HG03342 (cell line): ENCODE measurements at regions not wholly inside any gene's neighbourhood (a gene's known extent, or its start where the extent isn't known, plus 50 kb on each side); places are given as distances from the start of the nearest gene placed in this dataset.
"Not testable (repeated sequence)": the region's sequence is repeated elsewhere in the genome, so short reads cannot be mapped to it uniquely, and the experiment has no call there.

ENCODE experiments used
- ATAC-seq: cut with Tn5 transposase; IDR thresholded peaks from one replicate; pipeline ENCODE4 v1.9.1; 2021; ENCODE audit warnings: mild to moderate bottlenecking, moderate library complexity; ENCODE audit not compliant: unreplicated experiment

DNA sequence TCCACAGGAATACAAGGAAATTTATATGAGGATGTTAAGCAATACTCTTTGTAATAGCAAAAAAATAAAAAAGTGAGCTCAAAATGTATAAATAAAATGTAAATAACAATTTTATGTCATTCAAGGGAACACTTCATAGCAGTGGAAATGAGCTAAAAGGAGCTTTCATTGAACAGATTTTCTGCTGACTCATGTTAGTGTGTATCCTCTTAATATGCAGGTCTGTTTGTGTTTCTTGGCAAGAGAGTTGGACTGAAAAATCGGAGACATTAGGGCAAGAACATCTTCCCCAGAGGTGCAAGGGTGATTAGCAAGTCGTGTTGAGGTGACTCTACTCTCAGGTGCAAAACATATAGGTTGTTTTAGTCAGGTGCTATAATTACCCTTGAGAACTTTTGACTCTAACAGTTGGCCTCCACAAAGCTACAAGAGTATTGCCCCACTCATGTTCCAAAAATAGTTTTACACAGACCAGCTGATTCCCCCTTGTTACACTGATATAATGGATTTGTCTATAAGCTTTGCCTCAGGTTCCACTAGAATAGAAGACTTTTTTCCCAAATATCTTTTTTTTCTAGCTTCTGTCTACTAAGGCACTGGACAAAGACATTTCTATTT lies 702.9 kb downstream of the TENT5A start:
- no peak for ATAC-seq

DNA sequence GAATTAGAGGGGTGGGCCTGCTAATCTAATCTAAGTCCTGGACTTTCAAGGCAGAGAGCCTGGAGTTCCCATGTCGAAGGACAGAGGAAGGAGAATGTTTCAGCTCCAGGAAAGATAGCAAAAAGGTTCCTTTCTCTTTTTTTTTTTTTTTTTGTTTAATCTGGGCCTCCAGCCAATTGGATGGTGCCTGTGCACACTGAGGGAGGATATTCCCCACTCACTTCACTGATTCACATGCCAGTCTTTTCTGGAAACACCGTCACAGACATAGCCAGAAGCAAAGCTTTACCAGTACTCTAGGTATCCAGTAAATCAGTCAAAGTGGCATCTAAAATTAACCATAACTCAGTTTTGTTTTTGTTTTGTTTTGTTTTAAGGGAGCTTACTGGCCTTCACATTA lies 721.1 kb downstream of the TENT5A start:
- ATAC-seq, result no peak

DNA sequence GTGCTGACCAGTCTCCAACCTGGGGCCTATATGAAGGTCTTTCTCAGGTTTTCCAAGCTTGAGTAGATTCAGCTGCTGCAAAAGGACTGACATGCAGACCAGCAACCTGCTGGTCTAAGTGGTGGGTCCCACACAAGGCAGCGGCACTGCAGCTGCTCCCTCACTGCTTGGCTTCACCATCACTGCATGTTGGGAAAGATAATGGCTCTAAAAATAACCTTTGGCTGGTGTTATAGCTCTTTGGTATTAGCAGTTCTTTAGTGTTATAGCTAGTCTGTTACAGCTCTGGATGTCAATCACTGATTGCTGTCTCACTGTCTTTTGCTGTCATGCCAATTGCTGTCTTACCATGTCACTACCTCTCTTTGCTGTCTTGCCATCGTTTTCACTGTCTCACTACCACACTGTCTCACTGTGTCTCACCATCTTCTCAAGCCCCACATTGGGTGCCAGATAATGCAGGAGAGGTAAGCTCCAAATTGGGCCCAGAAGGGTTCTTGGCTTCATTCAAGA lies 726.4 kb downstream of the TENT5A start:
- ATAC-seq, result no peak

DNA sequence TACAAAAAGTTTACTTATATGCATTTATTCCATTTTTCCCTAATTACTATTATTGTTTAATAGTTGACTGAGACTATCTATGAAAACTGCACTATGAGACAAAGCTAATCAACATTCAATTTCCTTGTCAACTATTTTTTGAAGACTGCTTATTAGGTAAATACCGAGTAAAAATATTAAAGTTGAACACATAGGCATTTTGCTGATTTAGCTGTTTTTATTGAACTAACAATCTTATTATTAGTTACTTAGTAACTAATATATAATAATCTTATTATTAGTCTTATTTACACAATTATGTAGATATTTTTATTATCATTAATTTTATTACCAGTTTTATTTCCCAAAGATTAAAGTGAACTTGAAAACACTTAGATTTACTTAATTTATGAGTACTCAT lies 728.8 kb downstream of the TENT5A start:
- ATAC-seq, result no peak

DNA sequence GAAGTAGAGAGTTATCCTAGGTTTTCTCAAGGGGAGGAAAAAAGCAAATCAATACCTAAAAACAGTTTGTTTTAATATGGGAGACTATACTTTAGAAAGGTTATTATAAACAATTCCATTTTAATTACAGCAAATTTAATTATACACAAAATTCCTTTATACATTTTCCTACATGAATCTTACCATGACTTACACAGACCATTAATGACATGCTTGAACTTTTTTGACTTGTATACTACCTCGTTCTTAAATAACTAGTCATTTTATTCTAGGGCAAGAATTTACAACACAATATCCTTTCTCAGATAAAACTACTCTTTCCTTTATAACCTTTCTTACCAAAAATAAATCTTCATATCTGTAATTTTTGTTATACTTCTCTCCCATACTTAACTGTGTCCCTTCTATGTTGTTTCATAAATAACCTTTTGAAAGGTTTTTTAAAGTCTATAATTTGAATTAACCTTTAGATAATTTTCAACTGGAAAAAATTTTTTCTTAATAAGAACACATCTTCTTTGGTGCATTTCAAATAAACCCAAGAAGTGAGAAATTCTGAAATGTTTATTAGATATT lies 729.4 kb downstream of the TENT5A start:
- ATAC-seq, result no peak

DNA sequence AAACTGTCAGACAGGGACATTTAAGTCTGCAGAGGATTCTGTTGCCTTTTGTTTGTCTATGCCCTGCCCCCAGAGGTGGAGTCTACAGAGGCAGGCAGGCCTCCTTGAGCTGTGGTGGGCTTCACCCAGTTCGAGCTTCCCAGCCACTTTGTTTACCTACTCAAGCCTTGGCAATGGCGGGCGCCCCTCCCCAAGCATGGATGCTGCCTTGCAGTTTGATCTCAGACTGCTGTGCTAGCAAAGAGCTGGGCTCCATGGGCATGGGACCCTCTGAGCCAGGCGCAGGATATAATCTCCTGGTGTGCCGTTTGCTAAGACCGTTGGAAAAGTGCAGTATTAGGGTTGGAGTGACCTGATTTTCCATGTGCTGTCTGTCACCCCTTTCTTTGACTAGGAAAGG lies 734.9 kb downstream of the TENT5A start:
- ATAC-seq, result not testable (repeated sequence)

DNA sequence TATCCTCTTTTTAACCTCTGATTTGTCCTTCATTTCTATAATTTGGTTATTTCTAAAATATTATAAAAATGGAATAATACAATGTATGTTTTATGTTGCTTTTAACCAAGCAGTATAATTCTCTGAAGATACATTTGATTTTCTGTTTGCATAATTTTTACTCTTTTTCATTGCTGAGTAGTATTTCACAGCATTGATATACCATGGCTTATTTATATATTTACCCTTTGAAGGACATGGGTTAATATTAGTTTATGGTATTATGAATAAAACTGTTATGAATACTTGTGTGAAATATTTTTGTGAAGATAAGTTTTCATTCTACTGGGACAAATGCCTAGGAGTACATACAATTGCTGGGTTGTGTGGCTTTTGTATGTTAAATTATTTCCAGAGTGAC lies 748.6 kb downstream of the TENT5A start:
- no peak for ATAC-seq

DNA sequence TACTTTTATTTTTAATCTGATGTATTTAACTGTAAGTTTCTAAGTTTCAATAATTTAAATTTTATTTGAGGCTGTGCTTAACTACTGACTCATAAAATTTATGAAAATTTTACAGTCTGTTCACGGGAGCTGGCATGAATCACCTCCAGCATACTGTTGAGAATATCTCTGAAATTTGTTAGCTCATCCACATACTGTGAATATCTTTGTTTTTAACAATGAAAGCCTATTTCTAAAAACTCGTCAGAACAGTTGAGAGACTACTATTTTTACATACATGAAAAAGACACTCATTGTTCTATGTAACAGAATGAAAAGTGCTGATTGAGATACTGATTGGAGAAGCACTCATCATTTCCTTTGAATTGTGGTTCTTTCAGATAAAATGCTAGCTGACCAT lies 749.3 kb downstream of the TENT5A start:
- no peak for ATAC-seq

DNA sequence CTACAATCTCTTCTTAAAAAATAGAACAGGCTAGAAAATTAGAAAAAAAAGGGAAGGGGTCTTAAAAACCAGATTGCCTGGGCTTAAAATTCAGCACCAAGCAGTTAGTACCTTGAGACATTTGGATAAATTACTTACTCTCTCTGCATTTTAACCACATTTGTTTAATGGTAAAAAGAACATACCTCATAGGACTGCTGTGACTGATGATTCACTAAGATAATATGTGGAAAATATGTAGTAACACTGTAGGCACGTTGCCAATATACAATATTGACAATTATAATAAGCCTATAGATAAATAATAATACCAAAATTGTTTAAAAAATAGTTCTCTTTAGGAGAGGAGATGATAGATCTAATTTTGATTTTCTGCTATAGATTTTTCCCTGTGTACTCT lies 750.4 kb downstream of the TENT5A start:
- ATAC-seq, result no peak

DNA sequence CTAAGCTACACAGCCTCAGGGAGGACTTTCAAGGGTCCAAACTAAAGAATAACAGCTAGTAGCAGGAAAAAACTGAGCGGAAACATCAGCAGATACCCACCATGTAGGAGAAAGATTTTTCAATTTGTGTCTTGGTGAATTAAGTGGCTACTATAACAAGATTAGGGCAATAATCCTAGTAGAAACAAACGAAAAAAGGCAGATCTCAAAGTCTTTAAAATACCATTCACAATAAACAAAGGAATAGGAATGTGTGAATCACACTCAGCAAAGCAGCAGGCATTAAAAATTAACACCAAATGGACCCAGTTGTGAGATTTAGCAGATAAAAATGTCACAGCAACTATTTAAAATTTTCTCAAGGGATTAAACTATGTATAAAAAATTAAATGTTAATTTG lies 761.2 kb downstream of the TENT5A start:
- ATAC-seq, result no peak

DNA sequence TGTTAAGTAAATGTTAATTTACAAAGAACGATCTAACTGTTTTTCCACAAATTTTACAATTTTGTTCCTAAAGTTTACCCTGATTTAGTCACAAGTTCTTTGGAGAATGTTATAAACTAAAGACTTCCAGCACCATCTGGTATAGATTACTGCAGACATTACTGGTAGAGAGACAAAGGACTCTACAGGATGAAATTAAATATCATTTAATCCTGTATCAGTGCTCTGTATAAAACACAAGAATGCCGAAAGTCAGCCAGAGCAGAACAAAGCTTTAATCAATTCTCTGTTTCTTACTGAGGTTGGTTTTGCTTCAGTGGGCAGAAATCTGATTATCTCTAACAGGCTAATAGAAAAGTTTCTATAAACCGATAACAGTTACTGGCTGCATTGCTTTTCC lies 763.6 kb downstream of the TENT5A start:
- ATAC-seq, result no peak

DNA sequence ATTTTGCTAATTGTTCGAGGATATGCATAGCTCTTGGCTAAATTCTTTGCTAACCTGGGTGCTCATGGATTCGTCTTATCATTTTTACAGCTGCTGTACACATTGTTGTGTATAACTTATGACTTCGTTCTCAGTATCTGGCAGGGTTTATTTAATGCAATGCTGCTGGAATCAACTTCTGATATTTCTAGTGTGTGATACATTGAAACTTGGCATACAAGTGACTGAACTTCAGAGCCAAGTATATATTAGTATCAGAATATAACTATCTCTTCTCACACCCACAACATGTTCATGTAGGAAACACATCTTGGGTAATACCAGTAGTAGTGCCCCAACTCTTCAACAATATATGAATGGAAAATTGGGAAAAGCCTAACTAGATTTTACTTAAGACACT lies 764.2 kb downstream of the TENT5A start:
- ATAC-seq, result no peak

DNA sequence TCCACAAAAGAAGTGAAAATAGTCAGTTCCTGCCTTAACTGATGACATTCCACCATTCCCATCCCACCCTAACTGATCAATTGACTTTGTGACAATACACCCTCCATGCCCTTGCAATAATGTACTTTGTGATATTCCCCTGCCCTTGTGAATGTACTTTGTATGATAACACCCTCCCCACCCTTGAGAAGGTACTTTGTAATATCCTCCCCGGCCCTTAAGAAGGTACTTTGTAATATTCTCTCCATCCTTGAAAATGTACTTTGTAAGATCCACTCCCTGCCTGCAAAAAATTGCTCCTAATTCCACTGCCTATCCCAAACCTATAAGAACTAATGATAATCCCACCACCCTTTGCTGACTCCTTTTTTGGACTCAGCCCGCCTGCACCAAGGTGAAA lies 771.3 kb downstream of the TENT5A start:
- not testable (repeated sequence) for ATAC-seq

DNA sequence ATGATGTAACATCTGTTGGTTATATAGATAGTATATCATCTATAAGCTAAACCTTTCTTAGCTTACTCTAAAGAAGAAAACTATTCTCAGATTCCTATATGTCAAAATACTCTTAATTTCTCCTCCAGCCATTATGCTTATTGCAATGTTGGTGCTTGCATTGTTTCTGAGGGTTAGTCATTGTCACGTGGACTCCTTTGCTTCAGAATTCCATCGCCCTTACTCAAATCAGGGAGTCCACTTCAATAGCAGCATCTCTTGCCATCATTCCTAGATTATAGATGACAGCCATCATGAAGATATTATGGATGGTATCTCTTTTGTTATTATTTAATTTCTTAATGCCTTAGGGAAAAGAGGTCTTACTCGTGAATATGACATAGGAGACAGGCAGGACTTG lies 776.1 kb downstream of the TENT5A start:
- no peak for ATAC-seq

DNA sequence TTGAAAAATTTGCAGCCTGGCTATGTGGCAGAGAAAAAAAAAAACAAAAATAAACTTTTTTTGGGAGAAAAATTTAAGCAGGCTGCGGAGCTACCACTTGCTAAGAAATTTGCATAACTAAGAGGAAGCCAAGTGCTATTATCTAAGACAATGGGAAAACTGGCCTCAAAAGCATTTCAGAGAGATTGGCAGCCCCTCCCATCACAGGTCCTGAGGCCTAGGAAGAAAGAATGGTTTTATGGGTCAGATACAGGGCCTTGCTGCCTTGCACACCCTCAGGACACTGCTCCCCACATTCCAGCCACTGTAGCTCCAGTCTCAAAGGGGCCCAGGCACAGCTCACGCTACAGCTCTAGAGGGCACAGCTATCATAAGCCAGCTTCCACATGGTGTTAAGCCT lies 777.9 kb downstream of the TENT5A start:
- ATAC-seq, result no peak

DNA sequence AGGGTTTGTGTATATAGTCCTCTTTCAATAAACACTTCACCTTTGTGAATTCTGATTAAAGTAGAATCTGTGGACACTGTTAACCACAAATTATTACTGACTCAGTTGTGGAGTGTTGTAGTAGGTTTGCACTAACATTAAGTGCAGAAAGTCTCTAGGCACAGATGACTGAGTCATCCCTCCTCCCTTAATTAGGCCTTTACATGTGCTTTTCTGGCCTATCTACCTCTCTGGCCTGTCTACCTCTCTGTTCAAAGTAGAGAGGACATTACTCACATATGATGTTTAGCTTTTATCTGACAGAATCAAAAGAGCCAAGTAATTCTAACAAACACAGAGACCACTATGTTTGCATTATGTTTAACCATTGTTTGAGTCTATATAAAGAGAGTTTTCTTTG lies 783.0 kb downstream of the TENT5A start:
- no peak for ATAC-seq

DNA sequence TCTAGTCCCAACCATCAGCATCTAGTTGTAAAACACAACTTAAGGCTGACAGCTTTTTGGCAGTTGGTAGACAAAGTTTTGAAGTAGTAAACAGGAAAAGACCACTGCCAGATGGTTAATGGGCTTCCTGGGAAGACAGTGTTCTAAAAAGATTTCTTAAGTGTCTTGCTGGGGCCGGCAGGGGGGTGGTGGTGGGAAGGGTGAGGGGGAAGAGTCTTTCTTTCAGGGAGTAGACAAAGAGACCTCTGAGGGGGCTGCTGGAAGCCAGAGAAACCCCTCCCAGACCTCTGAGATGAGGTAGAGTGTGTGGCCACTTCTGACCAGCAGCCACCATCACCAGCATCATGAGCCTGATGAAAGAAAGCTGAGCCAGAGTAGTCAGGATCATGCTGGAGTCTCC lies 784.9 kb downstream of the TENT5A start:
- no peak for ATAC-seq

DNA sequence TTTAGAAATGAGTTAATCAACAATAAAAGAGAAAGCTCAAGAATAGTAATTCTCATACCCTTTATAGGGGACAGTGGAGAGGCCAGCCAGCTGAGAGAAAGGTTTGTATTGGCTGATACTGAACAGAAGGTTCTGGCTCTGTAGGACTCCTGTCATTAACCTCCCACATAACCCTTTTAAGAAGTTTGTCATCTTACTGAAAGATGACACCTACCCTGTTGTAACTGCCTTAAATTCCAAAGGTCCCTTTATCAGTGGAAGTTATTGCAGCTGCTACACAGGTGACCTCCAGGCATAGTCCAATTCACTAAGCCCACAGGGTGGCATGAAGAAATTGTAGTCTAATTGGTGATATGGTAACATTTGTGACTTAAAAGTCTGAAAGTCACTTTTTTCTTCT lies 790.1 kb downstream of the TENT5A start:
- no peak for ATAC-seq

DNA sequence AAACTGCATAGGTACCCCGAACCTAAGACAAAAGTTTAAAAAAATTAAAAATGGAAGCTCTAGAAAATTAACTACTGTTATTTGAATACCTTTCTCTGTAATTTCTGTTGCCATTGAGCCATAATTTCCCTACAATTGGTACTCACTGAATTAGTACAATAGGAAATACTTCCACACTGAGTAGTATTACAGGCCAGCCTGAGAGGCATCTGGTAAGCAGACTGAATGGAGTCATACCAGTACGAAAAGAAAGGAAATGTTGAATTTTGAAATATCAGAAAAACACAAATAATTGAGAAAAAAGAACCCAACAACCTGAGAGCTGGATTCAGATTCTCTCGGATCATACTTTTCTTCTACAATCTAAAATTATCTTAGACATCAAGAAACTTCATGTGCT lies 791.3 kb downstream of the TENT5A start:
- no peak for ATAC-seq

DNA sequence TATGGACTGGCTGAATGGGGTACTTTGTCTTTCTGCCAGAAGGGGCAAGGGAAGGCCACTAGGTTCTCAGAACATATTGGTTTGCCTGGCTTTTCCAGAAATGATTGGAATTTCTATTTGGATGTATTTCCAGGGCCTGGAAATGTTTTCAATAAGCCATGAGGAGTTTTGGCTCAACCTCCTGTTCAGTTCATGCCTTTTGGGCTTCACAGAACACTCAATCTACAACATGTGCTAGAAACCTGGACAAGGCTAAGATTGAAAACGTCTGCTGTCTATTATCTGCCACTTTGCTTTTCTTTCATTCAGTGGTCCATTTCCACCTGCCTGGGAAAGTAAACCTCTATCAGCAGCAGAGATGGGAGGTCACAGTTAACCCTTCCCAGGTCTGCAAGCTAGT lies 793.4 kb downstream of the TENT5A start:
- no peak for ATAC-seq

DNA sequence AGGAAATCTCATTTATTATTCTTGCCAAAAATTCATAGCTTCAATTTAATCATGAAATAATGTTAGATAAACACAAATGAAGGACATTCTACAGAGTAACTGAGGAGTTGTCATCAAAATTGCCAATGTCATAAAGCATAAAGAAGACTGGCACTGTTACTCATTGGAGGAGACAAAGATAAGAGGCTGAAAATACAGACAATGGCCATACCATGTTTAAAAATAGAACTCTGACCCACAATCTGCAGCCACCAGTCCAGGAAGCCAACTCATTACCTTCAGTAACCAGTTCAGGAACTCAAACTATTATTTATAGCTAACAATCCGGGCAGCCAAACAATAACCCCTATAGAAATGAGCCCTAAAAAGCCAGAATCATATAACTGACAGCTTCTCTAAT lies 795.6 kb downstream of the TENT5A start:
- ATAC-seq, result no peak

DNA sequence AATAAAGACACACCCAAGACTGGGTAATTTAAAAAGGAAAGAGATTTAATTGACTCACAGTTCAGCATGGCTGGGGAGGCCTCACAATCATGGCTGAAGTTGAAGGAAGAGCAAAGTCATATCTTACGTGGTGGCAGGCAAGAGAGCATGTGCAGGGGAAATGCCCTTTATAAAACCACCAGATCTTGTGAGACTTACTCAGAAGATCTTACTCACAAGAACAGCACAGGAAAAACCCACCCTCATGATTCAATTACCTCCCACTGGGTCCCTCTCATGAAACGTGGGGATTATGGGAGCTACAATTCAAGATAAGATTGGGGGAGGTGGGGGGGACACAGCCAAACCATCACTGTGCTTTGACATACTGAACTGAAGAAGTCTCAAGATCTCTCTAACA lies 800.0 kb downstream of the TENT5A start:
- ATAC-seq, result not testable (repeated sequence)

DNA sequence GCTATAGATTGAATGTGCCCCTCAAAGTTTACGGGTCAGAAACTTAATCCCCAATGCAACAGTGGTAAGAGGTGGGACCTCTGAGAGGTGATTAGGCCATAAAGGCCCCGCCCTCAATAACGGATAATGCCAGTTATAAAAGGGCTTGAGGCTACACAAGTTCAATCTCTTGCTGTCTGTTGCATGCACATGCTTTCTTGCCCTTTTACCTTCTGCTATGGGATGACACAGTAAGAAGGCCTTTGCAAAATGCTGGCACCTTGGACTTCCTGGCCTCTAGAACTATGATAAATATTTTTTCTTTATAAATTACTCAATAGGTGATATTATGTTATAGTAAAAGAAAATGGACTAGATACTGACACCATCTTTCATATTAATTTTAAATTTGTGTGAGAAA lies 806.1 kb downstream of the TENT5A start:
- no peak for ATAC-seq
